Peyer's patch (tissue), 4 donors: ENCODE measurements at regions not wholly inside any gene's neighbourhood (a gene's known extent, or its start where the extent isn't known, plus 50 kb on each side); places are given as distances from the start of the nearest gene placed in this dataset.

Experiments used
- POLR2A ChIP-seq, 2 donors: fragments of 450-650 bp; IDR thresholded peaks; one replicate each; pipeline ENCODE4 v1.5.1; 2017; ENCODE audit warnings: antibody characterized with exemption in 2 of 2, mild to moderate bottlenecking in 2 of 2, moderate library complexity in 2 of 2
- TF ChIP-seq, protein P1 (sequence below), 6 experiments: fragments of 450-650 bp in 4 of 6; fragments of 200-600 bp in 2 of 6; sonication (generic) in 1 of 6; IDR thresholded peaks; one replicate each; pipeline ENCODE4 v1.5.1; 2017 to 2019; ENCODE audit warnings: antibody characterized with exemption in 6 of 6, mild to moderate bottlenecking in 3 of 6, moderate library complexity in 1 of 6

DNA sequence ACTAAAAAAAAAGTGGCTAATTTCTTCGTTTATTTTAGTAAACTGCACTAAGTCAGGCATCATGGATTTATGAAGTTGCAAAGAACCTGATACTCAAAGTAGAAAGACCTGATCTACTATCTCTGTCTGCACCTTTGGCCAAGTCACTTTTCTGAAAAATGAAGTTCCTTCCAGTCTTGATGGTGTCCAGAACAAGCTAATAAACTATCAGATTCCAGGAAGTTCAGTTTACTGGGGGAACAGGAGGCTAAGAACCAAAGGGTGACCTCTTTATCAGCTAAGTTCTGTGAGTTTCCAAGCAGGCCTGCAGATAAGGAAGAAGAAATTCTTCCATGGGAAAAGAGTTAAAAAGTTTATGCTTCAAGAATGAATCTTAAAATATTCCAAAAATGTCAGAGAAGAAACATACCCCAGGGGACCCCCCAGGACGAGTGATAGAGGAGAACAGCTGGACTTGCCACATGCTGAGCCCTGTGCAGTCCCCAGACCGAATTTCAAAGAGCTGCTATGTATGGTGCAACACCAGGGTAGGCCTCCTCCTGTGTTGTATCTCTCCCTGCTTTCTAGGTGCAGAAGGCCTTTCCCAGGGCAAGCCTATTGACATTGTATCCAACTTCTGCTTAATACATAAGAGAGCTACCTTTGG, 72.8 kb upstream of the FGGY start:
- no peak for TF ChIP-seq POLR2A (IDR thresholded peaks at IDR 0.05)
- TF ChIP-seq, protein P1, sequence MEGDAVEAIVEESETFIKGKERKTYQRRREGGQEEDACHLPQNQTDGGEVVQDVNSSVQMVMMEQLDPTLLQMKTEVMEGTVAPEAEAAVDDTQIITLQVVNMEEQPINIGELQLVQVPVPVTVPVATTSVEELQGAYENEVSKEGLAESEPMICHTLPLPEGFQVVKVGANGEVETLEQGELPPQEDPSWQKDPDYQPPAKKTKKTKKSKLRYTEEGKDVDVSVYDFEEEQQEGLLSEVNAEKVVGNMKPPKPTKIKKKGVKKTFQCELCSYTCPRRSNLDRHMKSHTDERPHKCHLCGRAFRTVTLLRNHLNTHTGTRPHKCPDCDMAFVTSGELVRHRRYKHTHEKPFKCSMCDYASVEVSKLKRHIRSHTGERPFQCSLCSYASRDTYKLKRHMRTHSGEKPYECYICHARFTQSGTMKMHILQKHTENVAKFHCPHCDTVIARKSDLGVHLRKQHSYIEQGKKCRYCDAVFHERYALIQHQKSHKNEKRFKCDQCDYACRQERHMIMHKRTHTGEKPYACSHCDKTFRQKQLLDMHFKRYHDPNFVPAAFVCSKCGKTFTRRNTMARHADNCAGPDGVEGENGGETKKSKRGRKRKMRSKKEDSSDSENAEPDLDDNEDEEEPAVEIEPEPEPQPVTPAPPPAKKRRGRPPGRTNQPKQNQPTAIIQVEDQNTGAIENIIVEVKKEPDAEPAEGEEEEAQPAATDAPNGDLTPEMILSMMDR (IDR thresholded peaks at IDR 0.05): no peak
